ENCODE measurements at regions not wholly inside any gene's neighbourhood (a gene's known extent, or its start where the extent isn't known, plus 50 kb on each side); places are given as distances from the start of the nearest gene placed in this dataset.

GRCh38 chr10:8318956-8319355 lies 264.5 kb downstream of the GATA3 start:
- Histone ChIP-seq H2AFZ (no peak overlapping the region), H3K27me3 (ENCODE audit: insufficient read depth, low read depth) (no peaks in the 10 kb centered on the region), H3K4me1 (replicated peaks; ENCODE audit: insufficient read depth) (no peaks in the 10 kb centered on the region), H3F3A (ENCODE audit: insufficient read depth, low read depth) (no peaks in the 10 kb centered on the region), H3K27ac (no peak overlapping the region), H3K9me2 (ENCODE audit: insufficient read depth) (no peaks in the 10 kb centered on the region), H3K4me3 (no peak overlapping the region), H3K9me3 (ENCODE audit: insufficient read depth, low read depth) (no peaks in the 10 kb centered on the region), H3K4me2 (no peak overlapping the region), H3K79me2 (ENCODE audit: low read depth) (no peaks in the 10 kb centered on the region), H4K20me1 (ENCODE audit: insufficient read depth) (no peaks in the 10 kb centered on the region), H3K36me3 (ENCODE audit: low read depth) (no peaks in the 10 kb centered on the region)
- ChIA-PET CTCF (no interaction called here), POLR2A (ENCODE audit: unreplicated experiment) (no interaction called here)
- no TSS peak for BruUV-seq (replicated peaks)
- TF ChIP-seq CTCF (conservative IDR thresholded peaks at IDR 0.05) (no peak), EZH2 (IDR thresholded peaks at IDR 0.05; ENCODE audit: low read depth) (no peak)
- intact Hi-C loops (cut with micrococcal nuclease; ENCODE audit: unreplicated experiment): no loop called here
- DNase-seq: no peak

GRCh38 chr10:8319704-8320103 lies 265.2 kb downstream of the GATA3 start:
- intact Hi-C loops (cut with micrococcal nuclease; ENCODE audit: unreplicated experiment): no loop called here
- Histone ChIP-seq H3K36me3 (ENCODE audit: low read depth) (no peaks in the 10 kb centered on the region), H2AFZ (no peak overlapping the region), H4K20me1 (ENCODE audit: insufficient read depth) (no peaks in the 10 kb centered on the region), H3K79me2 (ENCODE audit: low read depth) (no peaks in the 10 kb centered on the region), H3F3A (ENCODE audit: insufficient read depth, low read depth) (no peaks in the 10 kb centered on the region), H3K9me2 (ENCODE audit: insufficient read depth) (no peaks in the 10 kb centered on the region), H3K4me3 (no peak overlapping the region), H3K9me3 (ENCODE audit: insufficient read depth, low read depth) (no peaks in the 10 kb centered on the region), H3K27me3 (ENCODE audit: insufficient read depth, low read depth) (no peaks in the 10 kb centered on the region), H3K27ac (no peak overlapping the region), H3K4me1 (replicated peaks; ENCODE audit: insufficient read depth) (no peaks in the 10 kb centered on the region), H3K4me2 (no peak overlapping the region)
- CTCF ChIA-PET: no interaction called here
- BruUV-seq (replicated peaks): no TSS peak
- no peak for DNase-seq
- POLR2A ChIA-PET (ENCODE audit: unreplicated experiment): no interaction called here
- TF ChIP-seq CTCF (conservative IDR thresholded peaks at IDR 0.05): no peak
- no peak for TF ChIP-seq EZH2 (IDR thresholded peaks at IDR 0.05; ENCODE audit: low read depth)

GRCh38 chr10:8321990-8322389 lies 267.5 kb downstream of the GATA3 start:
- H3K79me2 ChIP-seq (ENCODE audit: low read depth): no peaks in the 10 kb centered on the region
- ChIA-PET CTCF (interaction anchor here (0.7 kb wide), 1 partner anchor 1204 kb away, joined by 5 read pairs; no protein-coding TSS in a partner anchor), POLR2A (ENCODE audit: unreplicated experiment) (no interaction called here)
- H3K4me1 ChIP-seq (replicated peaks; ENCODE audit: insufficient read depth): no peaks in the 10 kb centered on the region
- TF ChIP-seq EZH2 (IDR thresholded peaks at IDR 0.05; ENCODE audit: low read depth) (no peak), CTCF (conservative IDR thresholded peaks at IDR 0.05) (no peak)
- no peaks in the 10 kb centered on the region for H3K27me3 ChIP-seq (ENCODE audit: insufficient read depth, low read depth)
- H3K9me3 ChIP-seq (ENCODE audit: insufficient read depth, low read depth): no peaks in the 10 kb centered on the region
- H3K4me2 ChIP-seq: no peak overlapping the region
- no peaks in the 10 kb centered on the region for H3K9me2 ChIP-seq (ENCODE audit: insufficient read depth)
- H2AFZ ChIP-seq: no peak overlapping the region
- no TSS peak for BruUV-seq (replicated peaks)
- no peak overlapping the region for H3K4me3 ChIP-seq
- no peak overlapping the region for H3K27ac ChIP-seq
- no peaks in the 10 kb centered on the region for H4K20me1 ChIP-seq (ENCODE audit: insufficient read depth)
- intact Hi-C loops (cut with micrococcal nuclease; ENCODE audit: unreplicated experiment): no loop called here
- no peaks in the 10 kb centered on the region for H3K36me3 ChIP-seq (ENCODE audit: low read depth)
- H3F3A ChIP-seq (ENCODE audit: insufficient read depth, low read depth): no peaks in the 10 kb centered on the region
- DNase-seq: peak in 1 of 2 experiments; percentile 7
